Fibroblast of mammary gland (primary cell): ENCODE measurements at regions not wholly inside any gene's neighbourhood (a gene's known extent, or its start where the extent isn't known, plus 50 kb on each side); places are given as distances from the start of the nearest gene placed in this dataset.

Experiments
- DNase-seq: peaks from one replicate; pipeline ENCODE4 v3.0.0-alpha.2; 2010; ENCODE audit warnings: low read depth
- H3K4me3 ChIP-seq: 2 replicates; pipeline ENCODE4 v1.5.1; 2011; ENCODE audit warnings: low read depth, mild to moderate bottlenecking, low read length, moderate library complexity; ENCODE audit not compliant: control insufficient read depth
- CTCF ChIP-seq: conservative IDR thresholded peaks from 2 replicates; pipeline ENCODE4 v1.5.1; 2011; ENCODE audit warnings: low read depth, low read length, inconsistent platforms; ENCODE audit not compliant: control insufficient read depth, insufficient read depth

DNA sequence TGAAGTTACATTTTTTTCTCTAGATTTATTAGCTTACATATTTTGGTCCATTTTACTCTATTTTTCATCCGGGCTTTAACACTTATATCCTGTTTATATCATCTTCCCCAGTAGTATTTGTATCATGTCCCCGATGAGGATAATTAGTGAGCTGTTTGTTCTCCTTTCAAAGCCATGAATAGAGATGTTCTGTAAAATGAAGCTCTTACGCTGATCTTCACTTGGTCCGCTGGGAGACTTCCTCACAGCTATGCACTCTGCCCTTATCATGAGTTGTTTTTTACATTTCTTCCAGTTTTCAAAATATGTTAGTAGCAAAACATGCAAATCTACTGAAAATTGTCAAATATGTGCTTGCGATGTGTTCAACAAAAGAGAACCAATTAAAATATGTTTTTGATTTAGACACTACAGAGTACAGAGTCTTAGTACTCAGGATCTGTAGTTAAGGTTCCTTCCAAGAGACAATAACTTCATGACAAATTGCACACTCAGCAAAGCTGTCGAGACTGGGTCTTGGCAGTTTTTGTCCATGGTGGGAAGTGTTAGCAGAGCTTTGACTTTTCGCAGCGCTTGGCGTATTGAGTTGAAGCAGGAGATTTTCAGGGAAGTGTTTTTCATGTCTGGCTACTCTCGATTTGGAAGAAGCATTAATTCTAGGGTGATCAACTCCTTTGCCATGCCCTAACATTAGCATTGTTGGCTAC lies 292.0 kb upstream of the ADAMTS5 start:
- no peak for TF ChIP-seq CTCF
- no peak for DNase-seq
- H3K4me3 ChIP-seq: no peak overlapping the region

DNA sequence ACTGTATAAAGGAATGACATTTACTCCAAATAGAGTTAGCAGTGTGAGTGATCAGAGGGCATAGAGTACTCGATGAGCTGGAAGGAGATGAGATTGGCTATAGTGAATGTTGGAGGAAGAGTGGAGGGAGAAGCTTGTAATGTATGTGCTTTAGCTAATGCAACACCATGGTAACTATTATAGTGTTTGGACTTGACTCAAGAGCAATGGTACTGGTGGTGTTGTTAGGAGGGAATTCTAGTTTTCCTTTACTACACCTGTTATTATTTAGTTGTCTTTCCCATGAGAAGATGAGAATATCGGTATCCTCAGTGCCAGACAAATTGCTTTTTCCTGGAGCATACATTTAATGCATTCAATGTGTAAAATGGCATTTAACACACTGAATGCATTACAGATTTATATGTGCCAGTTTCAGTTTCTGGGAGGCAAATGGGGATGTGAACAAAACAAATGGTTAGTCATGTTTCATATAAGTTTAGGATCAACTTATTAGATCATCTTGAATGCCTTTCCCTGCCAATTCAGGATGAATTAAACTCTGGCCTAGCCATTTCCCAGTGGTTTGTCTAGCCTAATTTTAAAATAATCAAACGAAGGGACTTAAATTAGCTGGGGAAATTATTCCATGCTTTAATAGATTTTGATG lies 291.1 kb upstream of the ADAMTS5 start:
- no peak overlapping the region for H3K4me3 ChIP-seq
- TF ChIP-seq CTCF: no peak
- peak; percentile 36 for DNase-seq

- no peak for TF ChIP-seq CTCF
- no peak for DNase-seq
- no peak overlapping the region for H3K4me3 ChIP-seq
These were observed 290.3 kb upstream of the ADAMTS5 start for GRCh38 chr21:27257226-27257625.

DNA sequence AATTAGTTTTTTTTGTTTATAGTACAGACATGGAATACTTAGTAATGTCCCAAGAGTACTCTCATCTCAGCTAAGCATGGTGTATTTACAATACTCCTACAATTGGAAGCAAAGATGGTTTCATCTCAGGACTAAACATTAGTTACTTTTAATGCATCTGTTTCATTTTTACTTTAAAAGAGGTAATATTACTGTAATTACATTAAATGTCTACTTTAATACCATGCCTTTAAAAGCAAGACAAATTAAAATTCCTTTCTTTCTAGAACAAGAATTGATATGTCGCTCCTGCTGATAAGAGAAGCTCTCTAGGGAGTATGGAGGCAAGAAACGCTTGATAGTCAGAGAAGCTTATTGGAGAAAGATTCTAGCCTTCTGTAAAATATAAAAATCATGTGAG lies 284.9 kb upstream of the ADAMTS5 start:
- TF ChIP-seq CTCF: no peak
- no peak for DNase-seq
- no peak overlapping the region for H3K4me3 ChIP-seq

DNA sequence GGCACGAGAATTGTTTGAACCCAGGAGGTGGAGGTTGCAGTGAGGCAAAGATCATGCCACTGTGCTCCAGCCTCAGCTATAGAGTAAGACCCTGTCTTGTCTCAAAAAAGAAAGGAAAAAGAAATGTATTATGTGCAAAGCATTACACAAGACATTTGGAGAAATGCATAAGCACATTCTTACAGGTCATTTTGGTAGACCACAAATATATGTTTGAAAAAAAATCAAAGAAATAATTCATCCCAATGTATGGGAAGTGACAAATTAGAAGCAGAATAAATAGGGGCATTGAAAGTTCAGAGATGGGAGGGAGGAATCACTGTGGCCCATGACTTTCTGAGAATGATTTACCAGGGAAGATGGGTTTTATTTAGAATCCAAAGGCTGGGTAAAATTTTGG lies 283.5 kb upstream of the ADAMTS5 start:
- no peak overlapping the region for H3K4me3 ChIP-seq
- no peak for DNase-seq
- no peak for TF ChIP-seq CTCF

DNA sequence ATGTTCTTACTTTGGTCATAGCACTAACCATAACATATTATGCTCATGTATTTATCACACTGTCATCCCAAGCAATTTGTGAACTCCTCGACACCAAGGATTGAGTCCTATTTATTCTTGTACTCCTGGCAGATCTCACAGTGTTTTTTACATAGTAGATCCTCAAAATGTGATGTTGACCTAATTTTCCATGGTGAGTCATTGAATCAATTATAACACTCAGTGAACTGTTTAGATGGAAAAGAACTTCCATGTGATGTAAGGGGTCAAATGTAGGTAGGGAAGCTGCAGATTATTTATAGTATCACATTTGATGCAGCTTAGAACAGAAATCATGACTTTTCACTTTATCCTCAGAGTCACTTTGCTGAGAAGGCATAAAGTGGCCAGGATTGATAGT lies 281.9 kb upstream of the ADAMTS5 start:
- no peak for TF ChIP-seq CTCF
- DNase-seq: peak; percentile 59
- no peak overlapping the region for H3K4me3 ChIP-seq
